ENCODE measurements at regions not wholly inside any gene's neighbourhood (a gene's known extent, or its start where the extent isn't known, plus 50 kb on each side); places are given as distances from the start of the nearest gene placed in this dataset.

DNA sequence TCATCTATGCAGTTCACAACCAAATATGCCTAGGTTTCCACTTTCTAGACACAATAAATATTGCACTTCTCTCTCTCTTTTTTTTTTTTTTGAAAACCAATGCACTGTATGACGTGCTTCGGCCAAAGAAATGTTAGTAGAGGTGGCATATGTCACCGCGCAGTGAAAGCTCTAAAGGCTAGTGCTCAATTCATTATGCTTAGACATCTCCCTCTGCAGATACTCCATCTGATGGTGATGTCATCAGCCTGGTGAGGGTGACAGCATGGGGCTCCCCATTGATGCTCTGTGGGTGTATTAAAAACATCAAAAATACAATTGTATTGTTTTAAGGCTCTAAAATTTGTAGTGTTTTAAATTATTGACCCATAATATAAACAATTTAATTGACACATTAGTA lies 608.8 kb upstream of the C16orf82 start:
- ChIA-PET CTCF (no interaction called here), POLR2A (no interaction called here), SMC1A (ENCODE audit: uncharacterized antibody, unreplicated experiment) (no interaction called here), RAD21 (ENCODE audit: unreplicated experiment) (no interaction called here)
- H3K27ac ChIP-seq (ENCODE audit: control insufficient read depth, insufficient read depth) = no peak overlapping the region
- DNase-seq (ENCODE audit: low read depth, low spot score) (no peak), FAIRE-seq (no peak), ATAC-seq (no peak)
- no peaks in the 10 kb centered on the region for H3K4me1 ChIP-seq (ENCODE audit: control insufficient read depth, insufficient read depth, low read length)
- intact Hi-C loops (cut with micrococcal nuclease; ENCODE audit: unreplicated experiment) = no loop called here
- no peaks in the 10 kb centered on the region for H3K79me2 ChIP-seq (ENCODE audit: control insufficient read depth, insufficient read depth, low read length)
- H4K20me1 ChIP-seq (ENCODE audit: control insufficient read depth, insufficient read depth) = no peaks in the 10 kb centered on the region
- no peaks in the 10 kb centered on the region for H3K36me3 ChIP-seq (ENCODE audit: control insufficient read depth in 2 of 2, insufficient read depth in 2 of 2, low read length in 1 of 2)
- no peak overlapping the region for H2AFZ ChIP-seq (ENCODE audit: control insufficient read depth, low read depth, low read length)
- no peak overlapping the region for H3K4me2 ChIP-seq (ENCODE audit: control insufficient read depth, insufficient read depth)
- no peaks in the 10 kb centered on the region for H3K9me3 ChIP-seq (replicated peaks; ENCODE audit: control insufficient read depth, insufficient read depth, low read length)
- no peak overlapping the region for H3K9ac ChIP-seq (ENCODE audit: control insufficient read depth, insufficient read depth, low read length)
- no peak overlapping the region for H3K4me3 ChIP-seq
- in situ Hi-C loops (cut with MboI) = no loop called here
- BruUV-seq (replicated peaks) = no TSS peak
- 55% methylated on average over 4 of the region's 4 CpGs for WGBS (ENCODE audit: insufficient coverage, insufficient replicate concordance, low lambda C conversion rate, missing lambda C conversion rate)
- TF ChIP-seq EED (IDR thresholded peaks at IDR 0.05; ENCODE audit: low read depth) (no peak), RFX5 (IDR thresholded peaks at IDR 0.05; ENCODE audit: low read depth, low read length) (no peak), CHD2 (IDR thresholded peaks at IDR 0.05; ENCODE audit: borderline replicate concordance, low read depth, low read length) (no peak)
- no peaks in the 10 kb centered on the region for H3K27me3 ChIP-seq (replicated peaks in 1 of 2; ENCODE audit: control insufficient read depth in 2 of 2, insufficient read depth in 2 of 2, low read length in 1 of 2)

GRCh38 chr16:26464576-26465266 lies 602.0 kb upstream of the C16orf82 start:
- no peak overlapping the region for H3K4me3 ChIP-seq
- H3K4me2 ChIP-seq (ENCODE audit: control insufficient read depth, insufficient read depth) = no peak overlapping the region
- no peak for FAIRE-seq
- DNase-seq (ENCODE audit: low read depth, low spot score) = no peak
- no peaks in the 10 kb centered on the region for H3K4me1 ChIP-seq (ENCODE audit: control insufficient read depth, insufficient read depth, low read length)
- H4K20me1 ChIP-seq (ENCODE audit: control insufficient read depth, insufficient read depth) = no peaks in the 10 kb centered on the region
- no peak overlapping the region for H2AFZ ChIP-seq (ENCODE audit: control insufficient read depth, low read depth, low read length)
- RAD21 ChIA-PET (ENCODE audit: unreplicated experiment) = no interaction called here
- SMC1A ChIA-PET (ENCODE audit: uncharacterized antibody, unreplicated experiment) = no interaction called here
- POLR2A ChIA-PET = no interaction called here
- no peaks in the 10 kb centered on the region for H3K9me3 ChIP-seq (replicated peaks; ENCODE audit: control insufficient read depth, insufficient read depth, low read length)
- BruUV-seq (replicated peaks) = no TSS peak
- H3K27ac ChIP-seq (ENCODE audit: control insufficient read depth, insufficient read depth) = no peak overlapping the region
- H3K79me2 ChIP-seq (ENCODE audit: control insufficient read depth, insufficient read depth, low read length) = no peaks in the 10 kb centered on the region
- H3K27me3 ChIP-seq (replicated peaks in 1 of 2; ENCODE audit: control insufficient read depth in 2 of 2, insufficient read depth in 2 of 2, low read length in 1 of 2) = no peaks in the 10 kb centered on the region
- ATAC-seq = no peak
- no peaks in the 10 kb centered on the region for H3K36me3 ChIP-seq (ENCODE audit: control insufficient read depth in 2 of 2, insufficient read depth in 2 of 2, low read length in 1 of 2)
- H3K9ac ChIP-seq (ENCODE audit: control insufficient read depth, insufficient read depth, low read length) = no peak overlapping the region
- CTCF ChIA-PET = interaction anchor here (1.2 kb wide), 1 partner anchor 18 kb away, joined by 3 read pairs; no protein-coding TSS in a partner anchor
- intact Hi-C loops (cut with micrococcal nuclease; ENCODE audit: unreplicated experiment) = no loop called here
- in situ Hi-C loops (cut with MboI) = no loop called here
- WGBS (ENCODE audit: insufficient coverage, insufficient replicate concordance, low lambda C conversion rate, missing lambda C conversion rate) = 50% methylated on average over 7 of the region's 7 CpGs
- TF ChIP-seq E2F8 (IDR thresholded peaks at IDR 0.05; ENCODE audit: low read depth, partially characterized antibody) (no peak), TCF12 (IDR thresholded peaks at IDR 0.05; ENCODE audit: low read depth, low read length) (no peak), POLR2AphosphoS2 (IDR thresholded peaks at IDR 0.05; ENCODE audit: low read depth, low read length) (no peak), ZNF687 (IDR thresholded peaks at IDR 0.05) (no peak), NBN (IDR thresholded peaks at IDR 0.05) (no peak), BMI1 (IDR thresholded peaks at IDR 0.05; ENCODE audit: borderline replicate concordance) (no peak)
- TF ChIP-seq, protein P1, sequence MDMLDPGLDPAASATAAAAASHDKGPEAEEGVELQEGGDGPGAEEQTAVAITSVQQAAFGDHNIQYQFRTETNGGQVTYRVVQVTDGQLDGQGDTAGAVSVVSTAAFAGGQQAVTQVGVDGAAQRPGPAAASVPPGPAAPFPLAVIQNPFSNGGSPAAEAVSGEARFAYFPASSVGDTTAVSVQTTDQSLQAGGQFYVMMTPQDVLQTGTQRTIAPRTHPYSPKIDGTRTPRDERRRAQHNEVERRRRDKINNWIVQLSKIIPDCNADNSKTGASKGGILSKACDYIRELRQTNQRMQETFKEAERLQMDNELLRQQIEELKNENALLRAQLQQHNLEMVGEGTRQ (IDR thresholded peaks at IDR 0.05; ENCODE audit: borderline replicate concordance, low read depth, low read length) = no peak

Measured in GM12878 (cell line).